ENCODE measurements at regions not wholly inside any gene's neighbourhood (a gene's known extent, or its start where the extent isn't known, plus 50 kb on each side); places are given as distances from the start of the nearest gene placed in this dataset.

DNA sequence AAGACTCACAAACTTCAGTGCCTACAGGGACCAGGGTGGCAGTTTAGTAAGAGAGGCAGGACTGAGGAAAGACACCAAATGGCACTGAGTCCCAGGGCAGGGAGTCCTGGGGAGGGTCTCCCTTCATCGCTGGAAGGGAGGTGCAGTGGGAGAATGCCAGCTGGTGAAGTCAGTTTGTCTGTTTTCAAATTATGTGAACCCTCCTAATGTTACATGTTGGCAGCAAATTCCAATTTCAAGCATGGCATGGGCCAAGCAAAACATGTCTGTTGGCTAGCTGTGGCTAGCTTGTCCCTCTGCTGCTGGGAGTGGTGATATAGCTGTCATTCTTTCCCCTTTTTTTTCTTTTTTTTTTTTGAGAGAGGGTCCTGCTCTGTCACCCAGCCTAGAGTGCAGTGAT is 55.9 kb upstream of the HAAO start:
- Histone ChIP-seq H3K4me3 (ENCODE audit: low read depth, low read length) (no peak overlapping the region), H3K27ac (no peak overlapping the region), H3K36me3 (replicated peaks) (no peaks in the 10 kb centered on the region), H3K27me3 (replicated peaks) (no peaks in the 10 kb centered on the region)
- in situ Hi-C loops (cut with HindIII; ENCODE audit: low pct_ligation_motif_present, low sequenced_read_pairs), result no loop called here
- TF ChIP-seq, protein P1, sequence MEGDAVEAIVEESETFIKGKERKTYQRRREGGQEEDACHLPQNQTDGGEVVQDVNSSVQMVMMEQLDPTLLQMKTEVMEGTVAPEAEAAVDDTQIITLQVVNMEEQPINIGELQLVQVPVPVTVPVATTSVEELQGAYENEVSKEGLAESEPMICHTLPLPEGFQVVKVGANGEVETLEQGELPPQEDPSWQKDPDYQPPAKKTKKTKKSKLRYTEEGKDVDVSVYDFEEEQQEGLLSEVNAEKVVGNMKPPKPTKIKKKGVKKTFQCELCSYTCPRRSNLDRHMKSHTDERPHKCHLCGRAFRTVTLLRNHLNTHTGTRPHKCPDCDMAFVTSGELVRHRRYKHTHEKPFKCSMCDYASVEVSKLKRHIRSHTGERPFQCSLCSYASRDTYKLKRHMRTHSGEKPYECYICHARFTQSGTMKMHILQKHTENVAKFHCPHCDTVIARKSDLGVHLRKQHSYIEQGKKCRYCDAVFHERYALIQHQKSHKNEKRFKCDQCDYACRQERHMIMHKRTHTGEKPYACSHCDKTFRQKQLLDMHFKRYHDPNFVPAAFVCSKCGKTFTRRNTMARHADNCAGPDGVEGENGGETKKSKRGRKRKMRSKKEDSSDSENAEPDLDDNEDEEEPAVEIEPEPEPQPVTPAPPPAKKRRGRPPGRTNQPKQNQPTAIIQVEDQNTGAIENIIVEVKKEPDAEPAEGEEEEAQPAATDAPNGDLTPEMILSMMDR (IDR thresholded peaks at IDR 0.05; ENCODE audit: low read depth, low read length, missing control alignments), result no peak
- no peak for DNase-seq

DNA sequence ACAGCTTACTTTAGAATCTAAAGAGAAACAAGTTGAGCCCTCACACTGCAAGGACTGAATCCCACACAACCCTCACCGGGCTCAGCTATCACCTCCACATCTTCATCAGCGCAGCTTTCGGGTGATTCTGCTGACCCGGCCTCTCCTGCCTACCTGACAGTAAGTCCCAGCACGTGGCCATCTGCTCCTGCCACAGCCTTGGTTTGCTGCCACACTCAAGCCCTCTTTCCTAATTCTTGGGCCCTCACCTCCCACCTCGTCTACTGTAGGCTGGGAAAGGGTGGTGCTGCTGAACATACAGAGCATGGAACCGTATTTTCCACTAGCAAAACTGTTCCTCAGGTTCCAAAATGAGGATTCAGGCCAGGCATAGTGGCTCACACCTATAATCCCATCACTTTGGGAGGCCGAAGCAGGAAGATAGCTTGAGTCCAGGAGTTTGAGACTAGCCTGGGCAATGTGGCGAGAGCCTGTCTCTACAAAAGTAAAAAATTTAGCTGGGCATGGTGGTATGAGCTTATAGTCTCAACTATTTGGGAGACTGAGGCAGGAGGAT is 55.3 kb upstream of the HAAO start:
- no peak for DNase-seq
- in situ Hi-C loops (cut with HindIII; ENCODE audit: low pct_ligation_motif_present, low sequenced_read_pairs), result no loop called here

DNA sequence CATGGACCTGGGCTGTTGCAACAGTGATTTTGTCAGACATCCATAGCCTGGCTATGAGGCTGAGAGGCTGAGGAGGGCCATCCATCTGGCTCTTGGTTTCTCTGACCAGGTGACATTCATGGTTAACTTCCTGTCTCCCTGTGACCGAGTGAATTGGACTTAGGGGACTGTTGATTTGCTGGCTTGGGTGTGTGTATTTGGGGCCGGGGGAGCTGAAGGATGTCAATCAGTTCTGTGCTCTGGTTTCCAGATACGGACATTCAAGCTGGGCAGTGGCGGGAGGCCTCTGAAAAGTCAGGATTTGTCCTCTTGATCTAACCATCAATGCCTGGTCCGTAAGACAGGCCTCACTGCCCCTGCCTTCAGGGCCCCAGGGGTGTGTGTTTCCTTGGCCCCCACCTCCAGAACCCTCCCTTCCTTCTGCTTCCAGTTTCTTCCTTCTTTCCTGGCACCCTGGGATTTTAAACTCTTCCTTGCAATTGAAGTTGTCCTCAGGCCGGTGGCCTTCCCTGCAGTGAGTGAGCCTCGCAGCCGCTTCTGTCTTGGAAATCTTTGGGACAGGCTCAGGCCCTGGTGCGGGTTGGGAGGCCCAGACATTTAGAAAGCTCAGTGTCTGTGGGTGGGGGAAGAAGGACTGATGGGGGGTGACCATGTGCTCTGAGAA is 54.7 kb upstream of the HAAO start:
- Histone ChIP-seq H3K27ac (no peak overlapping the region), H3K4me3 (ENCODE audit: low read depth, low read length) (no peak overlapping the region), H3K36me3 (replicated peaks) (no peaks in the 10 kb centered on the region), H3K27me3 (replicated peaks) (no peaks in the 10 kb centered on the region)
- in situ Hi-C loops (cut with HindIII; ENCODE audit: low pct_ligation_motif_present, low sequenced_read_pairs), result no loop called here
- TF ChIP-seq, protein P1 (IDR thresholded peaks at IDR 0.05; ENCODE audit: low read depth, low read length, missing control alignments), result no peak
- no peak for DNase-seq

More for the DNA sequence above, 55.3 kb upstream of the HAAO start:
- Histone ChIP-seq H3K4me3 (ENCODE audit: low read depth, low read length) (no peak overlapping the region), H3K27me3 (replicated peaks) (no peaks in the 10 kb centered on the region), H3K36me3 (replicated peaks) (no peaks in the 10 kb centered on the region), H3K27ac (no peak overlapping the region)
- TF ChIP-seq, protein P1 (IDR thresholded peaks at IDR 0.05; ENCODE audit: low read depth, low read length, missing control alignments), result no peak

DNA sequence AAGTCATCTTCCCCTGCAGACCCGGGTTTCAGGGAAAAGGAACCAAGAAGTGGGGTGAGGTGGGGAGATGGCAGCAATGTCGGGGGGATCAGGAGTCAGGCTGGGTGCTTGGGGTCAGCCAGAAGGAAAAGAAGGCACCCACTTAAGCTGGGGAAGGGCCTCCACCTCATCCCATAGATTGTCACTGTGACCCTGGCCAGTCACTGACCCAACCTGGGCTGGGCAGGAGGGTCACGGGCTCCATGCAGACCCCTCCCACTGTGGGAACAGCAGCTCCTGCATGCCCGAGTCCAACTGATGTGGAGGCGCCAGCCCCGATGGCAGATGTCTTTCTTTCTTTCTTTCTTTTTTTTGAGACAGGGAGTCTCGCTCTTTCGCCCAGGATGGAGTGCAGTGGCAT is 53.6 kb upstream of the HAAO start:
- Histone ChIP-seq H3K27me3 (replicated peaks) (no peaks in the 10 kb centered on the region), H3K36me3 (replicated peaks) (no peaks in the 10 kb centered on the region), H3K27ac (no peak overlapping the region), H3K4me3 (ENCODE audit: low read depth, low read length) (no peak overlapping the region)
- TF ChIP-seq, protein P1 (IDR thresholded peaks at IDR 0.05; ENCODE audit: low read depth, low read length, missing control alignments), result no peak
- in situ Hi-C loops (cut with HindIII; ENCODE audit: low pct_ligation_motif_present, low sequenced_read_pairs), result no loop called here
- DNase-seq, result no peak

DNA sequence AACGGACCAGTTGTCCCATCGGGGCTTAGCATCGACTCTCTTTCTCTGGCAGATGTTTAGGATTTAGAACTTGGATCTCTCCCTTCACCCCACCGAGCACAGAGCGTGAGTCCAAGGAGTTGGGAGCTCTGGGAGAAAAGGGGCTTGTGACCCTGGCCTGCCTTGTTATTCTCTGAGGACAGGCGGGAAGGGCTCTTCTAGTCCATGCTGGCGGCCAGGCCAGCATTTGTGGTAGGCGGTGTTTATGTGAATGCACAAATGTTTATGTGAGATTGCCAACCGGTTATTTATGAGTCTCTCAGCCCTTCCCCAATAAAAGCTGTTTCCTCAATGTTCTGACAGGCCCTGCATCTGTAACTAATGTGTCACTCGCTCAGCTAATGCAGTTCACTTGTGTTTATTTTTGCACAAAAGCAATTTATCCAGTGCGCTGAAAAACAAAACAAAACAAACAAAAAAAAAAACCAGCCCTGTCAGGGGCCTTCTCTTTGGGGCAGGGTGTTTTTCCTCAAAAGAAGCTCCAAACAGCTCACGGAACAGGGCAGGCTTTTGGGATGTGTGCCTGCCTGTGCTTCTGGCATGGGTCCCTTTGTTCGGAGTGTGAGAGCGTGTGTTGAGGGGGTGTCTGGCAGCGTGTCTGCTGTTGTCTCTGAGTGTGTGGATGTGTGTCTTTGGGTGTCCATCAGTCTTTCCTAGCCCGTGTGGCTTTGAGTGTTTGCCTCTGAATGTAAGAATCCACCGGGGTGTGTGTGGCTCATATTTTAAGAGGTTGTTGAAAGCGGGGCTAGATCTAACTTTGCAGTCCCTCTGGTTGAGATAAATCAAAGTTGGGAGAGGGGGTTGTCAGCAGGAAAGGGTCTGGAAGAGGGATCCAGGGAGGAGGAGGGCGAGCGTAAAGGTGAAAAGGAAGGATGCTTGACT is 52.8 kb upstream of the HAAO start:
- in situ Hi-C loops (cut with HindIII; ENCODE audit: low pct_ligation_motif_present, low sequenced_read_pairs), result no loop called here
- no peaks in the 10 kb centered on the region for H3K36me3 ChIP-seq (replicated peaks)
- no peak overlapping the region for H3K4me3 ChIP-seq (ENCODE audit: low read depth, low read length)
- DNase-seq, result no peak
- H3K27ac ChIP-seq, result no peak overlapping the region
- no peaks in the 10 kb centered on the region for H3K27me3 ChIP-seq (replicated peaks)
- TF ChIP-seq, protein P1 (IDR thresholded peaks at IDR 0.05; ENCODE audit: low read depth, low read length, missing control alignments), result no peak
